Nephron (organoid): ENCODE measurements at regions not wholly inside any gene's neighbourhood (a gene's known extent, or its start where the extent isn't known, plus 50 kb on each side); places are given as distances from the start of the nearest gene placed in this dataset.
A peak's percentile ranks its signal among the peaks of the same experiment; 100 is the strongest.

Experiments
- H3K27ac Mint-ChIP-seq, 3 experiments: 2 replicates each; pipeline ENCODE4 v1.8.0; 2020; ENCODE audit warnings: mixed read lengths in 3 of 3, mild to moderate bottlenecking in 2 of 3, moderate library complexity in 1 of 3
- H3K27me3 Mint-ChIP-seq: 2 replicates; pipeline ENCODE4 v1.8.0; 2021; ENCODE audit warnings: low read depth, mild to moderate bottlenecking, moderate library complexity, mixed read lengths
- H3K36me3 Mint-ChIP-seq: 2 replicates; pipeline ENCODE4 v1.8.0; 2020; ENCODE audit warnings: low read depth, mixed read lengths
- H3K4me1 Mint-ChIP-seq: 2 replicates; pipeline ENCODE4 v1.8.0; 2020; ENCODE audit warnings: mixed read lengths
- H3K4me3 Mint-ChIP-seq, 3 experiments: 2 replicates each; pipeline ENCODE4 v1.8.0; 2020; ENCODE audit warnings: mild to moderate bottlenecking in 3 of 3, mixed read lengths in 3 of 3, moderate library complexity in 2 of 3
- H3K9me3 Mint-ChIP-seq: 2 replicates; pipeline ENCODE4 v1.8.0; 2020; ENCODE audit warnings: mixed read lengths
- CTCF ChIP-seq, 3 experiments: fragments of 200-600 bp; sonication (generic); IDR thresholded peaks; one replicate each; pipeline ENCODE4 v1.5.0; 2021; ENCODE audit warnings: antibody characterized with exemption in 3 of 3; ENCODE audit not compliant: unreplicated experiment in 3 of 3

- peaks cover 43% of the 10 kb centered on the region for H3K36me3 Mint-ChIP-seq
- no peak overlapping the region for H3K4me3 Mint-ChIP-seq
- no peak for TF ChIP-seq CTCF (IDR thresholded peaks at IDR 0.05; ENCODE audit: unreplicated experiment in 3 of 3)
- H3K4me1 Mint-ChIP-seq: no peaks in the 10 kb centered on the region
- H3K9me3 Mint-ChIP-seq: peaks cover 45% of the 10 kb centered on the region
- no peaks in the 10 kb centered on the region for H3K27me3 Mint-ChIP-seq
- no peak overlapping the region for H3K27ac Mint-ChIP-seq
Measured at GRCh38 chr5:92951746-92952145, 629.3 kb downstream of the NR2F1-AS1 start.

- H3K36me3 Mint-ChIP-seq: peaks cover 25% of the 10 kb centered on the region
- H3K27me3 Mint-ChIP-seq: no peaks in the 10 kb centered on the region
- TF ChIP-seq CTCF (IDR thresholded peaks at IDR 0.05; ENCODE audit: unreplicated experiment in 3 of 3): no peak
- H3K27ac Mint-ChIP-seq: peak overlapping the region in 1 of 3 experiments; percentile 90
- no peak overlapping the region for H3K4me3 Mint-ChIP-seq
- peaks cover 32% of the 10 kb centered on the region for H3K9me3 Mint-ChIP-seq
- peaks cover 19% of the 10 kb centered on the region for H3K4me1 Mint-ChIP-seq
Measured at GRCh38 chr5:92946546-92946945, 634.5 kb downstream of the NR2F1-AS1 start.

- H3K27me3 Mint-ChIP-seq: no peaks in the 10 kb centered on the region
- H3K36me3 Mint-ChIP-seq: peaks cover 21% of the 10 kb centered on the region
- H3K27ac Mint-ChIP-seq: peak overlapping the region; percentile 90 to 94 (median 94)
- peak overlapping the region in 2 of 3 experiments; percentile 4 to 13 for H3K4me3 Mint-ChIP-seq
- no peak for TF ChIP-seq CTCF (IDR thresholded peaks at IDR 0.05; ENCODE audit: unreplicated experiment in 3 of 3)
- peaks cover 25% of the 10 kb centered on the region for H3K9me3 Mint-ChIP-seq
- H3K4me1 Mint-ChIP-seq: peaks cover 19% of the 10 kb centered on the region
Measured at GRCh38 chr5:92945605-92946097, 635.4 kb downstream of the NR2F1-AS1 start.

GRCh38 chr5:92944903-92945604 is 636.0 kb downstream of the NR2F1-AS1 start:
- Mint-ChIP-seq H3K4me1 (peaks cover 19% of the 10 kb centered on the region), H3K9me3 (peaks cover 20% of the 10 kb centered on the region), H3K27me3 (no peaks in the 10 kb centered on the region), H3K4me3 (peak overlapping the region; percentile 4 to 35 (median 13)), H3K27ac (peak overlapping the region; percentile 90 to 94 (median 94)), H3K36me3 (peaks cover 18% of the 10 kb centered on the region)
- no peak for TF ChIP-seq CTCF (IDR thresholded peaks at IDR 0.05; ENCODE audit: unreplicated experiment in 3 of 3)

GRCh38 chr5:92944337-92944736 is 636.7 kb downstream of the NR2F1-AS1 start:
- H3K36me3 Mint-ChIP-seq: peaks cover 14% of the 10 kb centered on the region
- peaks cover 24% of the 10 kb centered on the region for H3K4me1 Mint-ChIP-seq
- H3K4me3 Mint-ChIP-seq: no peak overlapping the region
- no peaks in the 10 kb centered on the region for H3K27me3 Mint-ChIP-seq
- H3K27ac Mint-ChIP-seq: peak overlapping the region; percentile 82 to 94 (median 90)
- peaks cover 14% of the 10 kb centered on the region for H3K9me3 Mint-ChIP-seq
- no peak for TF ChIP-seq CTCF (IDR thresholded peaks at IDR 0.05; ENCODE audit: unreplicated experiment in 3 of 3)

GRCh38 chr5:92942762-92943161 is 638.3 kb downstream of the NR2F1-AS1 start:
- Mint-ChIP-seq H3K4me1 (peaks cover 26% of the 10 kb centered on the region), H3K36me3 (peaks cover under 1% of the 10 kb centered on the region), H3K4me3 (no peak overlapping the region), H3K9me3 (peaks cover 6% of the 10 kb centered on the region), H3K27ac (peak overlapping the region; percentile 48 to 85 (median 82)), H3K27me3 (no peaks in the 10 kb centered on the region)
- TF ChIP-seq CTCF (IDR thresholded peaks at IDR 0.05; ENCODE audit: unreplicated experiment in 3 of 3): no peak
